MCF 10A (cell line): ENCODE measurements at regions not wholly inside any gene's neighbourhood (a gene's known extent, or its start where the extent isn't known, plus 50 kb on each side); places are given as distances from the start of the nearest gene placed in this dataset.
"Not testable (repeated sequence)": the region's sequence is repeated elsewhere in the genome, so short reads cannot be mapped to it uniquely, and the experiment has no call there.

Source experiments
- BruUV-seq: library from RNA; stranded (reverse); fragments of 400-500 nt; replicated peaks from 2 replicates; lab custom pipeline; 2021; lab: Mats Ljungman, UMichigan
- CTCF ChIA-PET: fragments of 300-600 bp; sonication (Branson Sonifier 250); formaldehyde crosslinking; extraction: SDS; loops from one replicate; lab custom pipeline; 2021; ENCODE audit warnings: antibody characterized with exemption, inconsistent platforms; lab: Yijun Ruan, JAX
- POLR2A ChIA-PET: fragments of 300-600, 350-650 bp; sonication (Branson Sonifier 250); formaldehyde crosslinking; extraction: SDS; loops from one replicate; lab custom pipeline; 2020; ENCODE audit warnings: antibody characterized with exemption, inconsistent platforms; lab: Yijun Ruan, JAX
- DNase-seq: peaks from one replicate; pipeline ENCODE4 v3.0.0-alpha.2; 2018; ENCODE audit not compliant: unreplicated experiment
- H3K27ac Mint-ChIP-seq: one replicate; pipeline ENCODE4 v1.8.0; 2022; ENCODE audit warnings: mild to moderate bottlenecking, low read depth, mixed read lengths; ENCODE audit not compliant: unreplicated experiment
- H3K27me3 Mint-ChIP-seq: one replicate; pipeline ENCODE4 v1.8.0; 2022; ENCODE audit warnings: mixed read lengths; ENCODE audit not compliant: insufficient read depth, unreplicated experiment
- H3K36me3 Mint-ChIP-seq: one replicate; pipeline ENCODE4 v1.8.0; 2022; ENCODE audit warnings: mild to moderate bottlenecking, moderate library complexity, mixed read lengths; ENCODE audit not compliant: insufficient read depth, unreplicated experiment
- H3K4me1 Mint-ChIP-seq: one replicate; pipeline ENCODE4 v1.8.0; 2022; ENCODE audit warnings: mixed read lengths; ENCODE audit not compliant: insufficient read depth, unreplicated experiment
- H3K4me3 Mint-ChIP-seq: one replicate; pipeline ENCODE4 v1.8.0; 2022; ENCODE audit warnings: mild to moderate bottlenecking, moderate library complexity, mixed read lengths; ENCODE audit not compliant: unreplicated experiment
- H3K9me3 Mint-ChIP-seq: one replicate; pipeline ENCODE4 v1.8.0; 2022; ENCODE audit warnings: mixed read lengths; ENCODE audit not compliant: unreplicated experiment
- CTCF ChIP-seq: fragments of 200-600 bp; IDR thresholded peaks from one replicate; pipeline ENCODE4 v1.8.0; 2022; ENCODE audit warnings: antibody characterized with exemption, mild to moderate bottlenecking; ENCODE audit not compliant: unreplicated experiment
- intact Hi-C: fragments of 100-400 bp; cut with micrococcal nuclease; formaldehyde crosslinking; loops from 2 replicates; pipeline ENCODE4 v1.14.1; 2022

- H3K9me3 Mint-ChIP-seq = no peaks in the 10 kb centered on the region
- no peak for DNase-seq
- H3K27me3 Mint-ChIP-seq = no peaks in the 10 kb centered on the region
- ChIA-PET POLR2A (interaction anchor here (0.6 kb wide), 1 partner anchor 36 kb away, joined by 3 read pairs; no protein-coding TSS in a partner anchor), CTCF (interaction anchor here (0.7 kb wide), 2 partner anchors 14 to 670 kb away, joined by 3 to 5 read pairs; no protein-coding TSS in a partner anchor)
- H3K36me3 Mint-ChIP-seq = no peaks in the 10 kb centered on the region
- TF ChIP-seq CTCF = no peak
- intact Hi-C loops = no loop called here
- no peak overlapping the region for H3K4me3 Mint-ChIP-seq
- BruUV-seq = no TSS peak
- no peaks in the 10 kb centered on the region for H3K4me1 Mint-ChIP-seq
- H3K27ac Mint-ChIP-seq = no peak overlapping the region
These were observed 432.9 kb downstream of the SPATA31D1 start for GRCh38 chr9:82421498-82421897.

GRCh38 chr9:82423700-82424099 lies 435.1 kb downstream of the SPATA31D1 start:
- no TSS peak for BruUV-seq
- no peak for DNase-seq
- H3K4me1 Mint-ChIP-seq = no peaks in the 10 kb centered on the region
- no peak overlapping the region for H3K4me3 Mint-ChIP-seq
- no peak for TF ChIP-seq CTCF
- no peaks in the 10 kb centered on the region for H3K9me3 Mint-ChIP-seq
- ChIA-PET CTCF (interaction anchor here (0.6 to 0.9 kb wide), 2 partner anchors 28 to 183 kb away, joined by 3 to 4 read pairs; no protein-coding TSS in a partner anchor), POLR2A (interaction anchor here (0.6 kb wide), 1 partner anchor 195 kb away, joined by 3 read pairs; no protein-coding TSS in a partner anchor)
- no peaks in the 10 kb centered on the region for H3K36me3 Mint-ChIP-seq
- no peak overlapping the region for H3K27ac Mint-ChIP-seq
- intact Hi-C loops = no loop called here
- H3K27me3 Mint-ChIP-seq = no peaks in the 10 kb centered on the region

GRCh38 chr9:82424599-82425120 lies 436.1 kb downstream of the SPATA31D1 start:
- Mint-ChIP-seq H3K36me3 (no peaks in the 10 kb centered on the region), H3K4me1 (no peaks in the 10 kb centered on the region), H3K9me3 (no peaks in the 10 kb centered on the region), H3K27me3 (no peaks in the 10 kb centered on the region), H3K27ac (no peak overlapping the region), H3K4me3 (no peak overlapping the region)
- ChIA-PET CTCF (no interaction called here), POLR2A (no interaction called here)
- no peak for DNase-seq
- no peak for TF ChIP-seq CTCF
- intact Hi-C loops = no loop called here
- no TSS peak for BruUV-seq

GRCh38 chr9:82431121-82431520 lies 442.5 kb downstream of the SPATA31D1 start:
- Mint-ChIP-seq H3K4me3 (no peak overlapping the region), H3K27ac (no peak overlapping the region), H3K27me3 (no peaks in the 10 kb centered on the region), H3K36me3 (no peaks in the 10 kb centered on the region), H3K4me1 (peaks cover under 1% of the 10 kb centered on the region), H3K9me3 (no peaks in the 10 kb centered on the region)
- BruUV-seq = no TSS peak
- intact Hi-C loops = no loop called here
- DNase-seq = no peak
- POLR2A ChIA-PET = no interaction called here
- CTCF ChIA-PET = no interaction called here
- TF ChIP-seq CTCF = no peak

- intact Hi-C loops, H3K27ac Mint-ChIP-seq, H3K27me3 Mint-ChIP-seq, H3K9me3 Mint-ChIP-seq, H3K4me3 Mint-ChIP-seq, POLR2A ChIA-PET, H3K36me3 Mint-ChIP-seq, BruUV-seq, CTCF ChIA-PET, DNase-seq: not testable (repeated sequence)
- H3K4me1 Mint-ChIP-seq = peaks cover 11% of the 10 kb centered on the region
These were observed 444.8 kb downstream of the SPATA31D1 start for GRCh38 chr9:82433290-82433931.
